ENCODE measurements at regions not wholly inside any gene's neighbourhood (a gene's known extent, or its start where the extent isn't known, plus 50 kb on each side); places are given as distances from the start of the nearest gene placed in this dataset.

- Histone ChIP-seq H3K27ac (ENCODE audit: insufficient read depth, low read length, poor library complexity, severe bottlenecking) (no peak overlapping the region), H3K4me1 (ENCODE audit: control insufficient read depth, insufficient read depth, low read length, poor library complexity, severe bottlenecking) (no peaks in the 10 kb centered on the region), H3K27me3 (replicated peaks; ENCODE audit: control insufficient read depth, insufficient read depth, low read length, poor library complexity, severe bottlenecking) (no peaks in the 10 kb centered on the region), H3K4me3 (ENCODE audit: insufficient read depth, low read depth, low read length, poor library complexity, severe bottlenecking) (no peak overlapping the region), H3K9me3 (ENCODE audit: control insufficient read depth, low read length) (no peaks in the 10 kb centered on the region), H3K36me3 (ENCODE audit: control insufficient read depth, insufficient read depth, low read length) (no peaks in the 10 kb centered on the region)
- no peak for DNase-seq
Observed at GRCh38 chr7:67599331-67600062, 602.9 kb downstream of the TYW1 start.

DNA sequence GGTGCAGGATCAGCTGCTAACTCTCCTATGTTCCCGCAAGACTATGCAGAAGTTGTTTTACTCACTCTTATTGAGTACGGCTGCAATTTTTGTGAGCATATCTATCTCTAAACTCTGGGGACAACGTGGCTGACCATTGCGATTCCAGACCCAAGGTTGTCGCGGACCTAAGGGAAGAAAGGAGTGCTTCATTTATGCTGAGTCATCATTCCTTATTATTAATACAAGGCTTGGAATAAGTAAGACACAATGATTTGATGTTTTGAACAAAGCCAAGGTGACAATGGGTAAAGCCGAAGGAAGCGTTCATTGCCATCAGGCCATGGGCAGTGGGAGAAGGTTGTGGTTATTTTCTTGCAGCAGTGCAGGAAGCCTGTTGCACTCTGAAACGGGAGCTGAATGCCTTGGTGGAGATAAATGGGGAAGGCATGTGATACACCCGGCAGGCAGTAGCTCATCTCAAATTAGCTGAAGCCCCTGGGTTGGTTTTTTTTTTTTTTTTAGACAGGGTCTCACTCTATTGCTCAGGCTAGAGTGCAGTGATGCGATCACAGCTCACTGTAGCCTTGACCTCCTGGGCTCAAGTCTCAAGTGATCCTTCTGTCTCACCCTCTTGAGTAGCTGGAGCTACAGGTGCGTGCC is 605.7 kb downstream of the TYW1 start:
- H3K27ac ChIP-seq (ENCODE audit: insufficient read depth, low read length, poor library complexity, severe bottlenecking) = no peak overlapping the region
- no peak for DNase-seq
- H3K36me3 ChIP-seq (ENCODE audit: control insufficient read depth, insufficient read depth, low read length) = no peaks in the 10 kb centered on the region
- H3K9me3 ChIP-seq (ENCODE audit: control insufficient read depth, low read length) = no peaks in the 10 kb centered on the region
- no peaks in the 10 kb centered on the region for H3K4me1 ChIP-seq (ENCODE audit: control insufficient read depth, insufficient read depth, low read length, poor library complexity, severe bottlenecking)
- H3K4me3 ChIP-seq (ENCODE audit: insufficient read depth, low read depth, low read length, poor library complexity, severe bottlenecking) = no peak overlapping the region
- no peaks in the 10 kb centered on the region for H3K27me3 ChIP-seq (replicated peaks; ENCODE audit: control insufficient read depth, insufficient read depth, low read length, poor library complexity, severe bottlenecking)

DNA sequence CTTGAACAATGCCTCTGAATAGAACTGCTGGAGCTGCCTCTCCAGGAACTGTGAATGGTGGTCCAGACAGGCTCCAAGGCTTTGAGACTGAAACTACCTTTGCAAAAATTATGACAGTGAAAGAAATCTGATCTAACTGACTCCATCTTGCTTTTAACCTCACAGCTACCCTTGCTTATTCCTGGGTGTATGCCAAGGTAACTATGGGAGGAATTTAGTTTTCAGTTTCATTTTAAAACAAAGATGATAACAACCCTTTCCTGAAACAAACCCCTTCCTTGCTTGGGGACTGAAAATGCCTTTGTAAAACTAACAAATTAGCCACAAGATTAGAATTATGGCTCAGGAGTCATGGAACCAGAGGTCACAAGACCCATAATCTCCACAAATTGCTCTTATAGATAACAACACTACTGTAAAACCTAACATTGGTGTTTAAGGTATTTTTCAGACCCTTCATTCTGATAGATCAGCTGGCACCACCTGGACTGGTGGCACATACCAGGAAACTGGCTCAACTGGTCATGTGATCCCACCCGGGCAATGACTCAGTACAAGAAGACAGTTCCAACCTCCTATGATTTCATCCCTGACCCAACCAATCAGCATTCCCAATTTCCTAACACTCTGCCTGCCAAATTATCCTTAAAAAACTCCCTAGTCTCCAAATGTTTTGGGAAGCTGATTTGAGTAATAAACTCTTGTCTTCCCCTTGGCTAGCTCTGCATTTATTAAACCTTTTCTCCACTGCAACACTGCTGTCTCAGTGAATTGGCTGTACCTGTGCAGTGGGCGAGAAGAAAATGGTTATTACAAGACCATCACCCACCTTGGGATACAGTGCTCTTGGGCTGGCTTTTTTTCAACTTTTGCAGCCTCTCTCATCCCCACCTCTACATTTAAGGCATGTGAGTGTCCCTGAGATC is 608.1 kb downstream of the TYW1 start:
- H3K36me3 ChIP-seq (ENCODE audit: control insufficient read depth, insufficient read depth, low read length) = no peaks in the 10 kb centered on the region
- no peak overlapping the region for H3K27ac ChIP-seq (ENCODE audit: insufficient read depth, low read length, poor library complexity, severe bottlenecking)
- H3K4me1 ChIP-seq (ENCODE audit: control insufficient read depth, insufficient read depth, low read length, poor library complexity, severe bottlenecking) = no peaks in the 10 kb centered on the region
- no peak for DNase-seq
- no peaks in the 10 kb centered on the region for H3K9me3 ChIP-seq (ENCODE audit: control insufficient read depth, low read length)
- H3K27me3 ChIP-seq (replicated peaks; ENCODE audit: control insufficient read depth, insufficient read depth, low read length, poor library complexity, severe bottlenecking) = no peaks in the 10 kb centered on the region
- H3K4me3 ChIP-seq (ENCODE audit: insufficient read depth, low read depth, low read length, poor library complexity, severe bottlenecking) = no peak overlapping the region

DNA sequence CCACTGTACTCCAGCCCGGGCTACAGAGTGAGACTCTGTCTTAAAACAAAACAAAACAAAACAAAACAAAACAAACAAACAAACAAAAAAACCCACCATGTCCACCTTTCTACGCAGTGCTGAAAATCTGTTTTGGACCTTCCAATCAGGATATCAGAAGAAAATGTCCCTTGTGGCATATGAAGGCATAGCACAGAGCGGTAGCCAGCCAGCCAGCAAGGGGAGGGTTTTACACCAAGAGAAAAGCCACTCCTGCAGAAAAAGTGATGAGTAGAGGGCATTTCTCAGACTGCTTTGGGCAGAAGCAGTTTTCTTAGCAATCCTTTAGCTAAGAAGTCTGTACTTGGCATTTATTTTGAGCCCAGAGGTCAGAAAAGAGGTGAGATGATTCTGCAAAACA is 612.2 kb downstream of the TYW1 start:
- H3K27ac ChIP-seq (ENCODE audit: insufficient read depth, low read length, poor library complexity, severe bottlenecking) = no peak overlapping the region
- no peaks in the 10 kb centered on the region for H3K36me3 ChIP-seq (ENCODE audit: control insufficient read depth, insufficient read depth, low read length)
- H3K27me3 ChIP-seq (replicated peaks; ENCODE audit: control insufficient read depth, insufficient read depth, low read length, poor library complexity, severe bottlenecking) = no peaks in the 10 kb centered on the region
- H3K9me3 ChIP-seq (ENCODE audit: control insufficient read depth, low read length) = no peaks in the 10 kb centered on the region
- no peaks in the 10 kb centered on the region for H3K4me1 ChIP-seq (ENCODE audit: control insufficient read depth, insufficient read depth, low read length, poor library complexity, severe bottlenecking)
- DNase-seq = no peak
- no peak overlapping the region for H3K4me3 ChIP-seq (ENCODE audit: insufficient read depth, low read depth, low read length, poor library complexity, severe bottlenecking)

DNA sequence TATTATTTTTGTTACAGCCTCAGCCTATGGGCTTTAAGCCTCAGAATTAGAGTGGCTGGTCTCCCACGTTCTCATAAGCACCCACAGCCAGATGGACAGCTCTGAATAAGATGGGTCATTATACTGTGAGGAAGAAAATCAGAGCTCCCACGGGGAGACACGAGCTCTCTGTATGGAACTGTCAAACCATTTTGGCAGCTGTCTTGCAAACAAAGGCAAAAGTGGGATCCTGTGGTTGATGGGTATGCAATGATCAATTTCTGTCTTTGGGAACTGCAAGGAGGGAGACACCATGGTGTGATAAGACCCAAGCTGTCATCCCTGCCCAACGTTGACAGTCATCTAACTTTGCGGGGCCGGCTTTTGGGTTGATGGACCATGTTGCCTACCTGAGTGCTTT is 614.3 kb downstream of the TYW1 start:
- Histone ChIP-seq H3K27me3 (replicated peaks; ENCODE audit: control insufficient read depth, insufficient read depth, low read length, poor library complexity, severe bottlenecking) (no peaks in the 10 kb centered on the region), H3K27ac (ENCODE audit: insufficient read depth, low read length, poor library complexity, severe bottlenecking) (no peak overlapping the region), H3K36me3 (ENCODE audit: control insufficient read depth, insufficient read depth, low read length) (no peaks in the 10 kb centered on the region), H3K4me1 (ENCODE audit: control insufficient read depth, insufficient read depth, low read length, poor library complexity, severe bottlenecking) (no peaks in the 10 kb centered on the region), H3K9me3 (ENCODE audit: control insufficient read depth, low read length) (no peaks in the 10 kb centered on the region), H3K4me3 (ENCODE audit: insufficient read depth, low read depth, low read length, poor library complexity, severe bottlenecking) (no peak overlapping the region)
- DNase-seq = no peak

DNA sequence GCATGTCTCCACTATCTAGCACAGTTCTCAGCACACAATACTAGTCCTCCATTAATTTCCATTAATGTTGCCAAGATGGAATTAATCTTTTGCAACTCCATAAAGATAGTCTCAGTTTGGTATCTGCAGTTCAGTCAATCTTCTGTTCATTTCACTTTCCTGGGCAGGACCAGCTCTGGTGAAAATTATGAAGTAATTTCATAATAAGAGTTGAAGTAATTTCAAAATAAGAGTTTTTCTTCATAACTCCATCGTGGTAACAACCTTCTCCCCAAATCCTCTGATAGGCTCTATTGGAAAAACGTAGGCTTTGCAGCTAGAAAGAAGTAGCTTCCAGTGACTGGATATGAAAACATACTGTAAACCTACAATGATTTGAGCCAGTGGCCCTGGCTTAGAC is 618.2 kb downstream of the TYW1 start:
- Histone ChIP-seq H3K36me3 (ENCODE audit: control insufficient read depth, insufficient read depth, low read length) (no peaks in the 10 kb centered on the region), H3K4me3 (ENCODE audit: insufficient read depth, low read depth, low read length, poor library complexity, severe bottlenecking) (no peak overlapping the region), H3K27me3 (replicated peaks; ENCODE audit: control insufficient read depth, insufficient read depth, low read length, poor library complexity, severe bottlenecking) (no peaks in the 10 kb centered on the region), H3K9me3 (ENCODE audit: control insufficient read depth, low read length) (no peaks in the 10 kb centered on the region), H3K4me1 (ENCODE audit: control insufficient read depth, insufficient read depth, low read length, poor library complexity, severe bottlenecking) (no peaks in the 10 kb centered on the region), H3K27ac (ENCODE audit: insufficient read depth, low read length, poor library complexity, severe bottlenecking) (no peak overlapping the region)
- no peak for DNase-seq

DNA sequence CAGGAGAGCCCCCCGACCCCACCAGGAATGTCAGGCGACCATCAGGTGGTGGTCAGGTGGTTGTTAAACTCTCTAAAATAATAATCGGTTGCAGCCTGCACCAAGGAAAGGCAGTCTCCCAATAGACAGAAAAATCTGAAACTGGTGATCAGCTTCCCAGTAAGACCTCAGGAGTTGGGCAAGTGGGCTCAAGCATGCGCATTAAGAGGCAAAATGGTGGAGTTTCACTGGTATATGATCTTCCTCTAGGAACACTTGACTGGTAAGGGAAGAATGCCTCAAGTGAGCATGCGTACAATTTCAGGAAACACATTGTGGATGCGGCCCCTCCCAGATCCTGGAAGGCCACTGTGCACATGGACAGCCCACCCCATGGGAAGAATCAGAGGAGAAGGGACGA is 619.9 kb downstream of the TYW1 start:
- Histone ChIP-seq H3K27ac (ENCODE audit: insufficient read depth, low read length, poor library complexity, severe bottlenecking) (no peak overlapping the region), H3K4me3 (ENCODE audit: insufficient read depth, low read depth, low read length, poor library complexity, severe bottlenecking) (no peak overlapping the region), H3K36me3 (ENCODE audit: control insufficient read depth, insufficient read depth, low read length) (no peaks in the 10 kb centered on the region), H3K4me1 (ENCODE audit: control insufficient read depth, insufficient read depth, low read length, poor library complexity, severe bottlenecking) (no peaks in the 10 kb centered on the region), H3K9me3 (ENCODE audit: control insufficient read depth, low read length) (no peaks in the 10 kb centered on the region), H3K27me3 (replicated peaks; ENCODE audit: control insufficient read depth, insufficient read depth, low read length, poor library complexity, severe bottlenecking) (no peaks in the 10 kb centered on the region)
- no peak for DNase-seq

DNA sequence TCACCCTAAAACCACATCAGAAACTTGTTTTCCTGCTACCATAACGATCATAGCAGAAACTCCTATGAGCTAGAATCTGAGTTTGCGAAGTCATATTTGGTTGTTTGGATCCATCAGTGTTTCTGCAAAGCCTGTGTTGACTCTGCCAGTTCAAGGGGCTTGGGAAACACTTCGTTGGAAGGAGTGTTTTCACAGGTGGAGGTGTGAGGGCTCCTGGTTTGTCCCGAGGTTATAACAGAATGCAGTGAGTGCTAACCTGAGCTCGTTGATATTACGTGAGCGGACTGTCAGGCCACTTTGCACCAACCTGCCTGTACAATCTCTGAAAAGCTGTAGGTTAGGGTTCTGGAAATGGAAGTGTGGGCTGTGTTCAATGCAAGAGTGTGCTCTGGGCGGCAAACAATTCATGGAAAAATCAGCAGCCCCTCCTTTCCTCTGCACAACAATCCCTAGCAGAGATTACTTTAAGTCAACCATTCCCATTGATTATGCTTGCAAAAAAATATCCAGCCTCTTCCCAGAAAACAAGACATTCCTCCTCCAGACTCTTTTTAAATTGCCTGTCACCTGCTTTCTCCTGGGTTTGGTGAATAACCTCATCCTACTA is 622.0 kb downstream of the TYW1 start:
- H3K9me3 ChIP-seq (ENCODE audit: control insufficient read depth, low read length) = no peaks in the 10 kb centered on the region
- no peak overlapping the region for H3K27ac ChIP-seq (ENCODE audit: insufficient read depth, low read length, poor library complexity, severe bottlenecking)
- no peaks in the 10 kb centered on the region for H3K36me3 ChIP-seq (ENCODE audit: control insufficient read depth, insufficient read depth, low read length)
- no peaks in the 10 kb centered on the region for H3K4me1 ChIP-seq (ENCODE audit: control insufficient read depth, insufficient read depth, low read length, poor library complexity, severe bottlenecking)
- no peak for DNase-seq
- no peaks in the 10 kb centered on the region for H3K27me3 ChIP-seq (replicated peaks; ENCODE audit: control insufficient read depth, insufficient read depth, low read length, poor library complexity, severe bottlenecking)
- H3K4me3 ChIP-seq (ENCODE audit: insufficient read depth, low read depth, low read length, poor library complexity, severe bottlenecking) = no peak overlapping the region

DNA sequence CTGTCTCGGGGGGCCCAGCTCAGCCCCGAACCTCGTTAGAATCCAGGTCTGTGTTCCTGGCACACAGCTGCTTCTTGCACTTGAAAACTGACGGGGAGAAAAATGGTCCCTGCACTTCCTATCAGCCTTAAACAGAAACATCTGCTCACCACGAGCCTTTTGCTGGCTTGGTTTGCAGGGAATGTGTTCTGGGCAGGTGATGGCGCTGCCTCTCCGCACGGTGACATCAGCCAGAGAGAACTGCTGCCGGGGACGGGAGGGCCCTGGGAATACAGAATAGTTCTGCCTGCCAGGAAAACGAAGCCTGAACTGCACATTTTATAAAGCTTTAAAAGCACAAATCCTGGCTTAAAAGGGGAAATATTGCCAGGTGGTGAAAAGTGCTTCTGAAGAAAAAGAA is 622.5 kb downstream of the TYW1 start:
- Histone ChIP-seq H3K27ac (ENCODE audit: insufficient read depth, low read length, poor library complexity, severe bottlenecking) (no peak overlapping the region), H3K36me3 (ENCODE audit: control insufficient read depth, insufficient read depth, low read length) (no peaks in the 10 kb centered on the region), H3K4me3 (ENCODE audit: insufficient read depth, low read depth, low read length, poor library complexity, severe bottlenecking) (no peak overlapping the region), H3K9me3 (ENCODE audit: control insufficient read depth, low read length) (no peaks in the 10 kb centered on the region), H3K4me1 (ENCODE audit: control insufficient read depth, insufficient read depth, low read length, poor library complexity, severe bottlenecking) (no peaks in the 10 kb centered on the region), H3K27me3 (replicated peaks; ENCODE audit: control insufficient read depth, insufficient read depth, low read length, poor library complexity, severe bottlenecking) (no peaks in the 10 kb centered on the region)
- DNase-seq = no peak
